Mesothelial cell of epicardium (in vitro differentiated cells): ENCODE measurements at regions not wholly inside any gene's neighbourhood (a gene's known extent, or its start where the extent isn't known, plus 50 kb on each side); places are given as distances from the start of the nearest gene placed in this dataset.

Source experiments
- DNase-seq, 2 experiments: peaks; one replicate each; pipeline ENCODE4 v3.0.0; 2021; ENCODE audit warnings: low spot score in 2 of 2; ENCODE audit not compliant: unreplicated experiment in 2 of 2
- H3K27ac Mint-ChIP-seq: 2 replicates; pipeline ENCODE4 v1.8.0; 2021; ENCODE audit warnings: mixed read lengths
- H3K27me3 Mint-ChIP-seq: 2 replicates; pipeline ENCODE4 v1.8.0; 2021; ENCODE audit warnings: low read depth, mixed read lengths
- H3K36me3 Mint-ChIP-seq: 2 replicates; pipeline ENCODE4 v1.8.0; 2021; ENCODE audit warnings: mixed read lengths
- H3K4me1 Mint-ChIP-seq: 2 replicates; pipeline ENCODE4 v1.8.0; 2021; ENCODE audit warnings: mixed read lengths
- H3K4me3 Mint-ChIP-seq: 2 replicates; pipeline ENCODE4 v1.8.0; 2021; ENCODE audit warnings: mild to moderate bottlenecking, moderate library complexity, mixed read lengths
- H3K9me3 Mint-ChIP-seq: 2 replicates; pipeline ENCODE4 v1.8.0; 2021; ENCODE audit warnings: mixed read lengths
- TF ChIP-seq, protein P1 (sequence below): fragments of 200-600 bp; sonication (generic); IDR thresholded peaks from one replicate; pipeline ENCODE4 v1.5.0; 2021; ENCODE audit warnings: antibody characterized with exemption; ENCODE audit not compliant: unreplicated experiment

DNA sequence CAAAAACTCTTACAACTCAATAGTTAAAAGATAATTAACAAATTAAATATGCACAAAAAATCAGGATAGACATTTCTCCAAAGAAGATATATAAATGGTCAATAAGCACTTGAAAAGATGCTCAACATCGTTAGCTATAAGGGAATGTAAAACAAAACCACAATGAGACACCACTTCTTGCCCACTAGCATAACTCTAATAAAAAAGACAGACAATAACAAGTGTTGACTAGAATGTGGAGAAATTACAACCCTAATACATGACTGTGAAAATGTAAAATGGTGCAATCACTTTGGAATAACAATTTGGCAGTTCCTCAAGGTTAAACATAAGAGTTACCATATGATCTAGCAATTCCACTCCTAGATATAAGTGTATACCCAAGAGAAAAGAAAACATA, 74.3 kb upstream of the PCGF5 start:
- no peak overlapping the region for H3K4me3 Mint-ChIP-seq
- H3K4me1 Mint-ChIP-seq = no peaks in the 10 kb centered on the region
- DNase-seq = no peak
- no peaks in the 10 kb centered on the region for H3K36me3 Mint-ChIP-seq
- H3K27ac Mint-ChIP-seq = no peak overlapping the region
- H3K9me3 Mint-ChIP-seq = peaks cover 3% of the 10 kb centered on the region
- TF ChIP-seq, protein P1, sequence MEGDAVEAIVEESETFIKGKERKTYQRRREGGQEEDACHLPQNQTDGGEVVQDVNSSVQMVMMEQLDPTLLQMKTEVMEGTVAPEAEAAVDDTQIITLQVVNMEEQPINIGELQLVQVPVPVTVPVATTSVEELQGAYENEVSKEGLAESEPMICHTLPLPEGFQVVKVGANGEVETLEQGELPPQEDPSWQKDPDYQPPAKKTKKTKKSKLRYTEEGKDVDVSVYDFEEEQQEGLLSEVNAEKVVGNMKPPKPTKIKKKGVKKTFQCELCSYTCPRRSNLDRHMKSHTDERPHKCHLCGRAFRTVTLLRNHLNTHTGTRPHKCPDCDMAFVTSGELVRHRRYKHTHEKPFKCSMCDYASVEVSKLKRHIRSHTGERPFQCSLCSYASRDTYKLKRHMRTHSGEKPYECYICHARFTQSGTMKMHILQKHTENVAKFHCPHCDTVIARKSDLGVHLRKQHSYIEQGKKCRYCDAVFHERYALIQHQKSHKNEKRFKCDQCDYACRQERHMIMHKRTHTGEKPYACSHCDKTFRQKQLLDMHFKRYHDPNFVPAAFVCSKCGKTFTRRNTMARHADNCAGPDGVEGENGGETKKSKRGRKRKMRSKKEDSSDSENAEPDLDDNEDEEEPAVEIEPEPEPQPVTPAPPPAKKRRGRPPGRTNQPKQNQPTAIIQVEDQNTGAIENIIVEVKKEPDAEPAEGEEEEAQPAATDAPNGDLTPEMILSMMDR = no peak
- H3K27me3 Mint-ChIP-seq = peaks cover 36% of the 10 kb centered on the region

DNA sequence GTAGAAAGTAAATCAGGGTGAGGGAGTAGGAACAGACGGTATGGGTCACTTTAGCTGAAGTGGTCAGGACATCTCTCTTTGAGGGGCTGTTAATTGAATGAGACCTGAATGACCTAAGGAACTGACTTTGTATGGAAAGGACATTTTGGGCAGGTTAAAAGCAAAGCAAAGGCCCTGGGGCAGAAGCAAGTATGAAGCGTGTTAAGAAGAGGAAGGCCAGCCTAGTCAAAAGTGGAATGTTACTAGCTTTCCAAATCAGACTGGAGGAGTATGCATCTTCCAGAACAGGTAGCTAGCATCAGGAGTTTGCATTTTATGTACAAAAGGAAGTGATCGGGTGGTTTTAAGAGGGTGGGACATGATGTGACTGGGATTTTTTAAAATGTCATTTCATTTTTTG, 70.9 kb upstream of the PCGF5 start:
- H3K9me3 Mint-ChIP-seq = peaks cover 3% of the 10 kb centered on the region
- H3K4me1 Mint-ChIP-seq = no peaks in the 10 kb centered on the region
- TF ChIP-seq, protein P1 = no peak
- no peak overlapping the region for H3K27ac Mint-ChIP-seq
- no peaks in the 10 kb centered on the region for H3K36me3 Mint-ChIP-seq
- peaks cover 27% of the 10 kb centered on the region for H3K27me3 Mint-ChIP-seq
- DNase-seq = no peak
- H3K4me3 Mint-ChIP-seq = no peak overlapping the region

DNA sequence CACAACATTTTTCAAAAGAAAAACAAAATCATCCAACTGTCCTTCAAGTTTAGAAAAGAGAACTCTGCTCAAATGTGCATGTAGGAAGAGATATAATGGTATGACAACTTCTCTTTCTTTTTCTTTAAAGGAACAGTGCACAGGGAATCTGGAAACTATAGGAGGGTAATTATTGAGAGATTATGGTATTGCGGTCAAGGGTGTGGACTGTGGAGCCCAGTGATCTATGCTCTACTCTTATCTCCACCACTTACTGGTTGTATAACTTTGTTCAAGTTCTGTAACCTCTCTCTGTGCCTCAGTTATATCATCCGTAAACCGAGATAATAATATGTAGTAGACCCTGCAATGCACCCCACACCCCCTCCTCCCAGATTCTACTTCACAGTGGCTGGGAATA, 69.8 kb upstream of the PCGF5 start:
- Mint-ChIP-seq H3K27ac (no peak overlapping the region), H3K36me3 (no peaks in the 10 kb centered on the region), H3K4me1 (no peaks in the 10 kb centered on the region), H3K9me3 (peaks cover 3% of the 10 kb centered on the region), H3K27me3 (peaks cover 22% of the 10 kb centered on the region), H3K4me3 (no peak overlapping the region)
- TF ChIP-seq, protein P1 = no peak
- no peak for DNase-seq

DNA sequence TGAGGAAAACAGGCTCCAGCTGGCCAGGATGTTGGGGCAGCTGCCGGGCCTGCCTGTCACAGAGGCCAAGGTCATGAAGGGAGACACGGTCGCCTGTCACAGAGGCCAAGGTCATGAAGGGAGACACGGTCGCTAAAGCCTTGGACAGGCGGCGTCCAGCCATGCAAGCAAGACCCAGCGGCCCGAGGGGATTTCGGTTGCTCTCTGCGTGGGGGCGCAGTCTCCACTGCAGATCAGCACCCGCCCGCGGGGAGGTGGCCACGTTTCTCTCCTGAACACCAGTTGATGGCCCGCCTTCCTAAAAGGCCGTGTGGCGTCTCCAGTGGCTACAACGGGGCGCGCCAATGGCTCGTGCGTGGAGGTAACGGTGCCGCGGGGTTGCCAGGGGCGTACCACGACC, 67.0 kb upstream of the PCGF5 start:
- no peak for DNase-seq
- TF ChIP-seq, protein P1 = no peak
- no peak overlapping the region for H3K27ac Mint-ChIP-seq
- H3K4me3 Mint-ChIP-seq = no peak overlapping the region
- peaks cover 5% of the 10 kb centered on the region for H3K27me3 Mint-ChIP-seq
- H3K4me1 Mint-ChIP-seq = peaks cover 2% of the 10 kb centered on the region
- no peaks in the 10 kb centered on the region for H3K36me3 Mint-ChIP-seq
- no peaks in the 10 kb centered on the region for H3K9me3 Mint-ChIP-seq

DNA sequence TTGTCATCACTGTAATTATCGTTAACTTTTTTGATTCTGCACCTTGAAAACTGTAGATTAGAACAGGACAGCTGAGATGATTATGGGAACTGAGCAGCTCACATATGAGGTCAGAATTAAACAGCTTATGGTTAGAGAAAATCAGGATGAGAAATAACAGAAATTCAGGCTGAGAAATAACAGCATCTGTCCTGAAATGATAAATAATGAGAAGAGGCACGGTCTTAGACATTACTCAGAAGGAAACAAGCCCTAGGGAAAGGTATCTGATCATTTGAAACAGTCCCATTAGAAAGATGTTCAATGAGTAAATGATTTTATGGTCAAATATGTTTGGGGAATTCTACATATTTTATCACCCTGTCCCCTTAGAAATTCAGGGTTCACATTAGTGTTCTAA, 65.6 kb upstream of the PCGF5 start:
- no peaks in the 10 kb centered on the region for H3K36me3 Mint-ChIP-seq
- peaks cover 4% of the 10 kb centered on the region for H3K27me3 Mint-ChIP-seq
- TF ChIP-seq, protein P1 = no peak
- H3K9me3 Mint-ChIP-seq = no peaks in the 10 kb centered on the region
- no peak for DNase-seq
- no peak overlapping the region for H3K4me3 Mint-ChIP-seq
- H3K4me1 Mint-ChIP-seq = peaks cover 2% of the 10 kb centered on the region
- no peak overlapping the region for H3K27ac Mint-ChIP-seq

DNA sequence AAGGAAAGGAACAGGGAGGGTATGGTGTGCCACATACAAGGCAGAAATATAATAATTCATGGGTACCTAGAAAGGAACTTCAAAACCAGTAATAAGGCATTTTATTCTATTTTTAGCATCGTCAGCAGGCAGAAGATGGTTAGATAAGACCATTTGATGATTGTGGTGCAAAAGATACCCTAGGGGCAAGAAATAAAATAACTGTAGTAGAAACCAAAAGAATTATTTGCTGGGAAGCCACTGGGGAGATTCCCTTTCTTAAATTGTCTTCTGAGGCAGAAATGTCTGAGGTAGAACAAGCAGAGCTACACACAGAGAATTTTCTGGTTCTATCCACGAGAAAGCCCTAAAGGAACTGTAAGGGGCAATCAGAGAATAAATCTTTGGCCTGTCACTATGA, 64.3 kb upstream of the PCGF5 start:
- DNase-seq = no peak
- TF ChIP-seq, protein P1 = no peak
- peaks cover 15% of the 10 kb centered on the region for H3K27me3 Mint-ChIP-seq
- no peak overlapping the region for H3K4me3 Mint-ChIP-seq
- peaks cover 2% of the 10 kb centered on the region for H3K4me1 Mint-ChIP-seq
- no peak overlapping the region for H3K27ac Mint-ChIP-seq
- no peaks in the 10 kb centered on the region for H3K36me3 Mint-ChIP-seq
- no peaks in the 10 kb centered on the region for H3K9me3 Mint-ChIP-seq
